Colonic mucosa (tissue), 4 donors: ENCODE measurements at regions not wholly inside any gene's neighbourhood (a gene's known extent, or its start where the extent isn't known, plus 50 kb on each side); places are given as distances from the start of the nearest gene placed in this dataset.

Experiments used
- DNase-seq: peaks from one replicate; pipeline ENCODE4 v3.0.0-alpha.2; 2020
- H3K27ac ChIP-seq: fragments of 200-600 bp; one replicate; pipeline ENCODE4 v1.8.0; 2021
- H3K27me3 ChIP-seq: fragments of 200-600 bp; one replicate; pipeline ENCODE4 v1.8.0; 2021
- H3K36me3 ChIP-seq: fragments of 200-600 bp; one replicate; pipeline ENCODE4 v1.8.0; 2021
- H3K4me1 ChIP-seq: fragments of 200-600 bp; one replicate; pipeline ENCODE4 v1.8.0; 2021; ENCODE audit warnings: mild to moderate bottlenecking
- H3K4me3 ChIP-seq: fragments of 200-600 bp; one replicate; pipeline ENCODE4 v1.8.0; 2021
- H3K9ac ChIP-seq, 2 donors: one replicate each; pipeline ENCODE4 v1.7.0; 2013; ENCODE audit warnings: control low read depth in 2 of 2, low read depth in 2 of 2, low read length in 2 of 2
- H3K9me3 ChIP-seq: fragments of 200-600 bp; one replicate; pipeline ENCODE4 v1.8.0; 2021
- CTCF ChIP-seq: fragments of 200-600 bp; IDR thresholded peaks from one replicate; pipeline ENCODE4 v1.8.0; 2022; ENCODE audit warnings: antibody characterized with exemption, mild to moderate bottlenecking
- intact Hi-C: fragments of 100-400 bp; cut with DNase I; formaldehyde crosslinking; loops from one replicate; pipeline ENCODE4 v1.14.1; 2022
- donor health status: healthy.
- donor health status: DM: no; HTN: no; CAD: no.
- donor health status: DM: no; HTN: no; CAD: no.

DNA sequence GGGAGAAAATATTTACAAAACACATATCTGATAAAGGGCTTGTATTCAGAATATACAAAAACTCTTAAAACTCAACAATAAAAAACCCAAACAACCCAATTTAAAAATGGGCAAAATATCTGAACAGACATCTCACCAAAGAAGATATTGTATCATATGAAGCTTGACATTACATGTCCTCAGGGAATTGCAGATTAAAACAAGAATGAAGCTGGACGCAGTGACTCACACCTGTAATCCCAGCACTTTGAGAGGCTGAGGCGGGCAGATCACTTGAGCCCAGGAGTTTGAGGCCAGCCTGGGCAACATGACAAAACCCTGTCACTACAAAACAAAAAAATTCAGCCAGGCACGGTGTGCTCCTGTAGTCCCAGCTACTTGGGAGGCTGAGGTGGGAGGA, 135.4 kb upstream of the AKIRIN2 start:
- no peaks in the 10 kb centered on the region for H3K27me3 ChIP-seq
- DNase-seq, result no peak
- intact Hi-C loops, result no loop called here
- no peaks in the 10 kb centered on the region for H3K36me3 ChIP-seq
- H3K9ac ChIP-seq, result no peak overlapping the region
- no peak for TF ChIP-seq CTCF
- H3K27ac ChIP-seq, result no peak overlapping the region
- no peaks in the 10 kb centered on the region for H3K4me1 ChIP-seq
- H3K9me3 ChIP-seq, result no peaks in the 10 kb centered on the region
- H3K4me3 ChIP-seq, result no peak overlapping the region

- peak; percentile 43 for TF ChIP-seq CTCF
- Histone ChIP-seq H3K9ac (peak overlapping the region; percentile 28 to 47), H3K9me3 (no peaks in the 10 kb centered on the region), H3K4me1 (peaks cover 3% of the 10 kb centered on the region), H3K27ac (peak overlapping the region; percentile 33), H3K27me3 (no peaks in the 10 kb centered on the region), H3K36me3 (no peaks in the 10 kb centered on the region), H3K4me3 (peak overlapping the region; percentile 26)
- no peak for DNase-seq
- intact Hi-C loops, result loop anchor here (5.0 kb wide), 1 partner anchor 405 kb away; no protein-coding TSS in a partner anchor
Measured at GRCh38 chr6:87832025-87832825, 130.2 kb upstream of the AKIRIN2 start.

DNA sequence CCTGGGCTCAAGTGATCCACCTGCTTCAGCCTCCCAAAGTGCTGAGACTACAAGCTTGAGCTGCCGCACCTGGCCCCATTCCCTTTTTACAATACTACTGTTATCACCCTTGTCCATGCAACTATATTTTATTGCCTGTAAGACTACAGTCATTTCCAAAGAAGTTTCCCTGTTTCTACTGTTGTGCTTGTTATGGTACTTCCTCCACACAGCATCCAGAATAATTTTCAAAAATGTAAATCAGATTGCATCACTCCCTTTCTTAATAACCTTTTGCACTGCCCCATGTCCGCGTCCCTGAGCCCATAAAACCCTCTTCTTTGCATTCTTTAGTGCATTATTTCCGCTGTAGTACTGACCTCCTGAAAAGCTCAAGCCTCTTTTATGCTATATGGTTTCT, 128.9 kb upstream of the AKIRIN2 start:
- Histone ChIP-seq H3K27ac (peak overlapping the region; percentile 15), H3K9ac (no peak overlapping the region)
- no peak for TF ChIP-seq CTCF

DNA sequence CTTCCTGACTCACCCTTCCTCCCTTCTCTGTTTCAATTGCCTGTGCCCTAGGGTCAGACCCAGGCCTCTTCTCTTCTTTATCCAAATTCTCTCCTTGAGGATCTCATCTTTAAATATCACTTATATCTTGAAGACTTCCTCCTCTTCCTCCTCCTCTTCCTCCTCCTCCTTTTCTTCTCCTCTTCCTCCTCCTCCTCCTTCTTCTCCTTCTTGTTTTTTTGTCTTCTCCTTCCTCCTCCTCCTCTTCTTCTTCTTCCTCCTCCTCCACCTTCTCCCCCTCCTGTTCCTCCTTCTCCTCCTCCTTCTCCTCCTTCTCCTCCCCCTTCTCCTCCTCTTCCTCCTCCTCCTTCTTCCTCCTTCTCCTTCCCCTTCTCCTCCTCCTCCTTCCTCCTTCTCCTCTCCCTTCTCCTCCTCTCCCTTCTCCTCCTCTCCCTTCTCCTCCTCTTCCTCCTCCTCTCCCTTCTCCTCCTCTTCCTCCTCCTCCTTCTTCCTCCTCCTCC, 127.6 kb upstream of the AKIRIN2 start:
- no peak for DNase-seq
- TF ChIP-seq CTCF, result no peak
- Histone ChIP-seq H3K27me3 (no peaks in the 10 kb centered on the region), H3K4me3 (no peak overlapping the region), H3K27ac (no peak overlapping the region), H3K9ac (no peak overlapping the region), H3K9me3 (no peaks in the 10 kb centered on the region), H3K36me3 (no peaks in the 10 kb centered on the region), H3K4me1 (peaks cover 3% of the 10 kb centered on the region)
- intact Hi-C loops, result loop anchor here (5.0 kb wide), 1 partner anchor 408 kb away; no protein-coding TSS in a partner anchor

More for the DNA sequence above, 128.9 kb upstream of the AKIRIN2 start:
- Histone ChIP-seq H3K4me3 (no peak overlapping the region), H3K9me3 (no peaks in the 10 kb centered on the region), H3K27me3 (no peaks in the 10 kb centered on the region), H3K4me1 (peaks cover 3% of the 10 kb centered on the region), H3K36me3 (no peaks in the 10 kb centered on the region)
- intact Hi-C loops, result loop anchor here (5.0 kb wide), 1 partner anchor 406 kb away; no protein-coding TSS in a partner anchor
- peak; percentile 38 for DNase-seq

- intact Hi-C loops, result no loop called here
Measured at GRCh38 chr6:87828044-87828443, 126.0 kb upstream of the AKIRIN2 start.

More at GRCh38 chr6:87828044-87828443, 126.0 kb upstream of the AKIRIN2 start:
- Histone ChIP-seq H3K36me3 (no peaks in the 10 kb centered on the region), H3K27me3 (no peaks in the 10 kb centered on the region), H3K9ac (no peak overlapping the region), H3K4me1 (peaks cover 3% of the 10 kb centered on the region), H3K9me3 (no peaks in the 10 kb centered on the region), H3K4me3 (no peak overlapping the region), H3K27ac (no peak overlapping the region)
- no peak for TF ChIP-seq CTCF
- DNase-seq, result no peak
